OCI-LY7 (cell line): ENCODE measurements at regions not wholly inside any gene's neighbourhood (a gene's known extent, or its start where the extent isn't known, plus 50 kb on each side); places are given as distances from the start of the nearest gene placed in this dataset.

Experiments used
- CTCF ChIP-seq: fragments of 200-600 bp; sonication (generic); conservative IDR thresholded peaks from 2 replicates; pipeline ENCODE4 v1.5.1; 2014; ENCODE audit warnings: mild to moderate bottlenecking, antibody characterized with exemption, low read length, moderate library complexity, mixed read lengths
- EZH2phosphoT487 ChIP-seq: fragments of 200-600 bp; sonication (generic); IDR thresholded peaks from 2 replicates; pipeline ENCODE4 v1.6.1; 2018; ENCODE audit warnings: low read depth, borderline replicate concordance, mild to moderate bottlenecking, mixed run types, antibody characterized with exemption, low read length, moderate library complexity, mixed read lengths

- TF ChIP-seq CTCF (no peak), EZH2phosphoT487 (no peak)
Measured at GRCh38 chr7:432933-433332, 86.7 kb downstream of the PDGFA start.
